Nephron progenitor cell (in vitro differentiated cells): ENCODE measurements at regions not wholly inside any gene's neighbourhood (a gene's known extent, or its start where the extent isn't known, plus 50 kb on each side); places are given as distances from the start of the nearest gene placed in this dataset.
"Not testable (repeated sequence)": the region's sequence is repeated elsewhere in the genome, so short reads cannot be mapped to it uniquely, and the experiment has no call there.

ENCODE experiments used
- DNase-seq: peaks from one replicate; pipeline ENCODE4 v3.0.0; 2021
- H3K27ac Mint-ChIP-seq: 2 replicates; pipeline ENCODE4 v1.8.0; 2021; ENCODE audit warnings: mild to moderate bottlenecking, moderate library complexity, mixed read lengths
- H3K27me3 Mint-ChIP-seq: 2 replicates; pipeline ENCODE4 v1.8.0; 2021; ENCODE audit warnings: mild to moderate bottlenecking, low read depth, mixed read lengths; ENCODE audit not compliant: poor library complexity
- H3K36me3 Mint-ChIP-seq: 2 replicates; pipeline ENCODE4 v1.8.0; 2021; ENCODE audit warnings: low read depth, mixed read lengths
- H3K4me1 Mint-ChIP-seq: 2 replicates; pipeline ENCODE4 v1.8.0; 2021; ENCODE audit warnings: mixed read lengths
- H3K4me3 Mint-ChIP-seq: 2 replicates; pipeline ENCODE4 v1.8.0; 2021; ENCODE audit warnings: mild to moderate bottlenecking, moderate library complexity, mixed read lengths
- H3K9me3 Mint-ChIP-seq: 2 replicates; pipeline ENCODE4 v1.8.0; 2021; ENCODE audit warnings: mild to moderate bottlenecking, moderate library complexity, mixed read lengths
- TF ChIP-seq, protein P1 (sequence below): fragments of 200-600 bp; sonication (generic); IDR thresholded peaks from 2 replicates; pipeline ENCODE4 v1.5.0; 2021; ENCODE audit warnings: antibody characterized with exemption

DNA sequence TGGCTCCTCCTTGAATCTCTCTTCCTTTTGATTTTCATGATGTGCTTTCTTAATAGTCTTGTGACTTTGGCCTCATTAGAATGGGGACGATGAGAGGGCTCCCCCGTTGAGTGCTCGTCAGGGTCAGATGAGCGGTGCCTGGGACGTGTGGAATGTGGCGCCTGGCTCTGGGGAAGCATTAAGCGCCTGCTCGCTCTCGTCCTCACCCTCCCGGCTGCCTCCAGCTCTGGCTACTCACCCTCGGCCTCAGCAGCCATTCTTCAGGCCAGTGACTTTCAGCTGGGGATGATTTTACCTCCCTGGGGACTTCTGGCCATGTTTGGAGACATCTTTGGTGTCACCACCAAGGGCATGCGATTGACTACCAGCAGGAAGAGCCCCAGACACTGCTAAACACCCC, 69.7 kb downstream of the RPS6KA4 start:
- Mint-ChIP-seq H3K4me1 (peaks cover 35% of the 10 kb centered on the region), H3K27ac (no peak overlapping the region), H3K9me3 (no peaks in the 10 kb centered on the region), H3K36me3 (no peaks in the 10 kb centered on the region), H3K4me3 (peak overlapping the region; percentile 47), H3K27me3 (peaks cover 11% of the 10 kb centered on the region)
- peak; percentile 27 for DNase-seq
- TF ChIP-seq, protein P1, sequence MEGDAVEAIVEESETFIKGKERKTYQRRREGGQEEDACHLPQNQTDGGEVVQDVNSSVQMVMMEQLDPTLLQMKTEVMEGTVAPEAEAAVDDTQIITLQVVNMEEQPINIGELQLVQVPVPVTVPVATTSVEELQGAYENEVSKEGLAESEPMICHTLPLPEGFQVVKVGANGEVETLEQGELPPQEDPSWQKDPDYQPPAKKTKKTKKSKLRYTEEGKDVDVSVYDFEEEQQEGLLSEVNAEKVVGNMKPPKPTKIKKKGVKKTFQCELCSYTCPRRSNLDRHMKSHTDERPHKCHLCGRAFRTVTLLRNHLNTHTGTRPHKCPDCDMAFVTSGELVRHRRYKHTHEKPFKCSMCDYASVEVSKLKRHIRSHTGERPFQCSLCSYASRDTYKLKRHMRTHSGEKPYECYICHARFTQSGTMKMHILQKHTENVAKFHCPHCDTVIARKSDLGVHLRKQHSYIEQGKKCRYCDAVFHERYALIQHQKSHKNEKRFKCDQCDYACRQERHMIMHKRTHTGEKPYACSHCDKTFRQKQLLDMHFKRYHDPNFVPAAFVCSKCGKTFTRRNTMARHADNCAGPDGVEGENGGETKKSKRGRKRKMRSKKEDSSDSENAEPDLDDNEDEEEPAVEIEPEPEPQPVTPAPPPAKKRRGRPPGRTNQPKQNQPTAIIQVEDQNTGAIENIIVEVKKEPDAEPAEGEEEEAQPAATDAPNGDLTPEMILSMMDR = no peak

DNA sequence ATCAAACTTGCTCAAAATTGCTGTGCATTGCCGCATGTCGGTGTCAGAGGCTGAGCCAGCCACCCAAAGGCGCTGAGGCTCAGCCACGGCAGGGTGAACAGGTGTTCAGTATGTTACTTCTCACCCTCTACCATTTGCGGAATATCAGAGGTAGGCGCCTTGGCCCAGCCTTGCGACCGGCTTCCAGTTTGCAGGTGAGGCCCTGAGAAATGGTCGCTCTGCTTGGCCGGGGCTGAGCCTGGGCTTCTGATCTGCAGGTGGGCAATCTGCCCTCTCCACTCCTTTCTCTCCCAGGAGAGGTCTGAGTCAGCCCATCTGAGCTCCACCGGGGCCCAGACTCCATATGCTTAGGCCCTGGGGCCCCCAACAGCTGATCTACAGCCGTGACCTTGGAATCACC, 71.0 kb downstream of the RPS6KA4 start:
- Mint-ChIP-seq H3K27ac (no peak overlapping the region), H3K36me3 (no peaks in the 10 kb centered on the region), H3K27me3 (peaks cover 17% of the 10 kb centered on the region), H3K4me1 (peaks cover 35% of the 10 kb centered on the region), H3K4me3 (no peak overlapping the region), H3K9me3 (no peaks in the 10 kb centered on the region)
- no peak for DNase-seq
- TF ChIP-seq, protein P1 = no peak

DNA sequence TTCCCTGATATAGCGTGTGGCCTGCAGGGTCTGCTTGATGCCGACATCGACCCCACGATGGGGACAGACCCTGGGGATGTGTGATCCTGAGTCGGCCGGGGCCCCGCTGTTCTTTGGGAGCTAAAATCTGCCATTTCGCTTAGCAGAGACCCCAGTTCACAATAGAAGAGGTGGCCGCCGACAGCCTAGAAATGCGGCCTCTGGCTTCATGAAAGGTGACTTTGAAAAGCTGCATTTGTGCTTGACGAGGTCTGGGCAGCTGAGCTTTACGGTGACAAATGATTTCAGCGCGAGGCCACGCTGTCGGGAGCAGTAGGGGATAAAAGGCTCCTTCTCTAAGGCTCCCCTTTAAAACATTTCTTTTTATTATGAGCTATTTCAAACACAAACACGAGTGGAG, 71.7 kb downstream of the RPS6KA4 start:
- Mint-ChIP-seq H3K36me3 (no peaks in the 10 kb centered on the region), H3K9me3 (no peaks in the 10 kb centered on the region), H3K4me3 (peak overlapping the region; percentile 70), H3K4me1 (peaks cover 35% of the 10 kb centered on the region), H3K27me3 (peaks cover 20% of the 10 kb centered on the region), H3K27ac (no peak overlapping the region)
- TF ChIP-seq, protein P1 = no peak
- DNase-seq = no peak

DNA sequence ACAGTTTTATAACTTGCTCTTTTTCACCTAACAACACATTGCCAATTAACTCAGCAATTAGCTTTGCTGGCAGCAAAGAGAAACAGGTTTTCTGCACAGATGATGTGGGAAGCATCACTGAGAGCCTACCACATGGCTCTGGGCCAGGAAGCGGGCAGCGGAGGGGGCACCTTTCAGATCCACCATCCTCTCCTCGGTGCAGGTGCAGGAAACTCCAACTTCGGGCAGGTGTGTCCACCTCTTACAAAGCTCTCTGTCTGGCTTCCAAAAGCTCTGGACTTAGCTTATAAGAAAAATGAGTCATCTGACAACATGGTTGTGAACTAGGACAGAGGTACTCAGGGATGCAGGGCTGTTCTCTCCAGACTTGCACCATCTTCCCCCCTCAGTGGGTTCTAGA, 77.0 kb downstream of the RPS6KA4 start:
- H3K36me3 Mint-ChIP-seq = no peaks in the 10 kb centered on the region
- no peak overlapping the region for H3K27ac Mint-ChIP-seq
- H3K27me3 Mint-ChIP-seq = peaks cover 38% of the 10 kb centered on the region
- DNase-seq = no peak
- H3K4me3 Mint-ChIP-seq = no peak overlapping the region
- no peaks in the 10 kb centered on the region for H3K9me3 Mint-ChIP-seq
- TF ChIP-seq, protein P1 = no peak
- H3K4me1 Mint-ChIP-seq = peaks cover 21% of the 10 kb centered on the region

DNA sequence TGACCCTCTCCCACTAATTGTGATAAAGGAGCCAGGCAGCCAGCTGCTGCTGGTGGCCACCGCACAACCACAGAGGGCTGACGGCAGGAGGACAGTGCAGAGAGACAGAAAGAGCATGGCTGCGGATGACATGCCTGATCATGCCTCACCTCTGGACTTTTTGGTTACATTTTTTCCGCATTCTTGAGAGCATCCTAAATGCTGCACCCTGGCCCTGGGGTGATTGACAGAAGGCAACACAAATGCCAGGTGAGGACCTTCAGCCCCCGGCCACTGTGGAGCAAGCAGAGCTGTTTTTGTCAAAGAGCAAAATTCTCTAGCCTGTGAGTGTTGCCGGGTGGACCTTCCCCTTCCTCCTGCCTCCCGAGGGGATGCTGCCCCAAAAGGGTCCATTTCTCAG, 78.5 kb downstream of the RPS6KA4 start:
- no peak overlapping the region for H3K4me3 Mint-ChIP-seq
- TF ChIP-seq, protein P1 = no peak
- H3K27ac Mint-ChIP-seq = no peak overlapping the region
- no peaks in the 10 kb centered on the region for H3K9me3 Mint-ChIP-seq
- H3K27me3 Mint-ChIP-seq = peaks cover 41% of the 10 kb centered on the region
- DNase-seq = no peak
- H3K4me1 Mint-ChIP-seq = peaks cover 24% of the 10 kb centered on the region
- no peaks in the 10 kb centered on the region for H3K36me3 Mint-ChIP-seq

DNA sequence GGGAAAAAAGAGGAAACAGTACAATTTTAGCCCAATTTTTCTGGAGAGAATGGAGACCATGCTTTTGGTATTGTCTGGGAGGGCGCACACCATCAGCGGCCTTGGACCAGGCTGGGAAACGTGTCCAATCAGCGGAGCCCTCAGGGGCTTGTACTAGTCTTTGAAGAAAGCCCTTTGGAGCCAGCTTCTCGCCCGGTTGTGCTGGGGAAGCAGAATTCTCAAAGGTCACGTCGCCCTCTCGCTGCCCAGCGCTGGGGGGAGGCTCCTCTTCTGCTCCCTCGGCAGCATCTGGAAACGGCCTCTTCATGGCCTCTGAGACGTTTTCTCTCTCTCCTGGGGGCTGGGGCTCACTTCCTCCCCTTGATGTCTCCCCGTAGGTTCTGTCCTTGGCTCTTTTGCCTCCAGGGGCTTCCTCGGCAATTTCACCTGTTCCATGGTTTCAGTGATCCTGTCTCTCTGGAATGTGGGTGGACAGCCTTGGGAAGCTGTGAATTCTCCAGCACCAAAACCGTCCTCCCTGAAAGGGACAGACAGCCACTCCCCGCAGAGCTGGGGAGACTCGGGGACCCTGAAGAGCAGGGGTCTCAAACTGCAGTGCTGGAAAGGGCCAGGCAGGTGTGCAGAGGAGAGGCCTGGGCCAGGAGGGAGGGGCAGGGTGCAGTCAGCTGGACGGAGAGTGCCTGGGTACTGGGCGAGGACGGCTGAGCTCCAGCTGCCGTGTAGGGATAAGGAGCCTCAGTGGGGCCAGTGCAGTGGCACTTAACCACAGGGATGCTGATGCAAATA, 80.2 kb downstream of the RPS6KA4 start:
- H3K4me1 Mint-ChIP-seq = peaks cover 40% of the 10 kb centered on the region
- no peak for DNase-seq
- no peak overlapping the region for H3K4me3 Mint-ChIP-seq
- H3K27me3 Mint-ChIP-seq = peaks cover 47% of the 10 kb centered on the region
- H3K27ac Mint-ChIP-seq = no peak overlapping the region
- TF ChIP-seq, protein P1 = no peak
- H3K36me3 Mint-ChIP-seq = no peaks in the 10 kb centered on the region
- H3K9me3 Mint-ChIP-seq = no peaks in the 10 kb centered on the region

DNA sequence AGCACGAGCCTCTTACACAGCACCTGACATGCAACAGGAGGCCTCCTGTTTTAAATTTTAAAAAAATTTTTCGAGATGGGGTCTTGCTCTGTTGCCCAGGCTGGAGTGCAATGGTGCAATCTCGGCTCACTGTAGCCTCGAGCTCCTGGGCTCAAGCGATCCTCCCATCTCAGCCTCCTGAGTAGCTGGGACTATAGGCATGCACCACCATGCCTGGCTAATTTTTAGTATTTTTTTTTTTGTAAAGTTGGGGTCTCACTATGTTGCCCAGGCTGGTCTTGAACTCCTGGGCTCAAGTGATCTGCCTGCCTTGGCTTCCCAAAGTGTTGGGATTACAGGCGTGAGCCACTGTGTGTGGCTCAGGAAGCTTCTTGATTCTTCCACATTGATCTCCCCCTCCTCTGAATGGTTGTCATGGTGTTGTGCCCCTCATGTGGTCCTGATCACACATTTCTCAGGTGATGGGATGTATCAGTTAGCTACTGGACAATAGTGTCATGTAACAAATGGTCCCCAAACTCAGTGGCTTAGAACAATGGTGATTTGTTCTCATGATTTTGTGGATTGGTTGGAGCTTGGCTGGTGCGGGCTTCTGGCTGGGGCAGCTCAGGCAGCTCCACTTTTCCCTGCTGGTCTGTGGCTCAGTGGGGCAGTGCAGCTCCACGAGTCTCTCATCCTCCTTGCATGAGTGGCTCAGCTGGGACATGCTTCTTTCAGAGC, 81.0 kb downstream of the RPS6KA4 start:
- Mint-ChIP-seq H3K4me1 (peaks cover 45% of the 10 kb centered on the region), H3K27me3 (peaks cover 46% of the 10 kb centered on the region)
- H3K9me3 Mint-ChIP-seq, H3K36me3 Mint-ChIP-seq, H3K4me3 Mint-ChIP-seq, H3K27ac Mint-ChIP-seq, DNase-seq: not testable (repeated sequence)
